ENCODE measurements at regions not wholly inside any gene's neighbourhood (a gene's known extent, or its start where the extent isn't known, plus 50 kb on each side); places are given as distances from the start of the nearest gene placed in this dataset.
A peak's percentile ranks its signal among the peaks of the same experiment; 100 is the strongest.
"Not testable (repeated sequence)": the region's sequence is repeated elsewhere in the genome, so short reads cannot be mapped to it uniquely, and the experiment has no call there.

- DNase-seq: not testable (repeated sequence)
Measured at GRCh38 chr20:5386846-5387245, 70.1 kb upstream of the PROKR2 start.

- DNase-seq: not testable (repeated sequence)
Measured at GRCh38 chr20:5381527-5381926, 64.8 kb upstream of the PROKR2 start.

GRCh38 chr20:5377484-5377883 lies 60.7 kb upstream of the PROKR2 start:
- no peak for DNase-seq

GRCh38 chr20:5376228-5376627 lies 59.5 kb upstream of the PROKR2 start:
- no peak for DNase-seq

DNA sequence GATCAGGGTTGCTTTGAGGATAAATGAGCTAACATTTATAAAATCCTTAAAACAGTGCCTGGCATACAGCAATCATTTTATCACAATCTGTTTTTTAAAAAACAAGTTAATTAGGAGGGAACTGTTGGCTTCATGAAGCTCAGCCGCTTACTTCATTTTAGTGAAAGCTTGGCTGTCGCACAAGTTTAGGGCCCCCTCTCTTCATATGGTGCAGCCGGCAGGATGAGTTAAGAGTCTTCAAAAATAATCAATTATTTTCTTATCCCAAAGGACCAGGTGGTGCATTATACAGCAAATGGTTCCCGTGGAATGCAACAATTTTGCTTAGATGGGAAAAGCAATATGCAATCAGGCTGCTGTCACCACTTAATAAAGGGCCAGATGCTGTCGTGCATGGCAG lies 57.4 kb upstream of the PROKR2 start:
- DNase-seq: no peak

GRCh38 chr20:5372371-5372770 lies 55.6 kb upstream of the PROKR2 start:
- no peak for DNase-seq

GRCh38 chr20:5369629-5370028 lies 52.9 kb upstream of the PROKR2 start:
- peak in 1 of 2 experiments; percentile 19 for DNase-seq
